ENCODE measurements at regions not wholly inside any gene's neighbourhood (a gene's known extent, or its start where the extent isn't known, plus 50 kb on each side); places are given as distances from the start of the nearest gene placed in this dataset.

- CTCF ChIA-PET = no interaction called here
- no peak overlapping the region for H3K4me2 ChIP-seq (ENCODE audit: low read length)
- no peaks in the 10 kb centered on the region for H3K79me2 ChIP-seq (ENCODE audit: low read length)
- intact Hi-C loops (cut with micrococcal nuclease) = no loop called here
- H3K9me2 ChIP-seq (replicated peaks; ENCODE audit: low read length) = no peaks in the 10 kb centered on the region
- no peak overlapping the region for H3K4me3 ChIP-seq (ENCODE audit: low read length)
- peak; percentile 9 for DNase-seq
- no peak for TF ChIP-seq EZH2 (IDR thresholded peaks at IDR 0.05; ENCODE audit: low read length, unreplicated experiment)
- TF ChIP-seq EZH2phosphoT487 (IDR thresholded peaks at IDR 0.05; ENCODE audit: borderline replicate concordance, low read length) = no peak
- TF ChIP-seq CTCF (conservative IDR thresholded peaks at IDR 0.05; ENCODE audit: low read depth, low read length) = no peak
- no peaks in the 10 kb centered on the region for H3K27me3 ChIP-seq (ENCODE audit: low read length)
- H3K9ac ChIP-seq (ENCODE audit: low read length) = no peak overlapping the region
- POLR2A ChIA-PET (ENCODE audit: unreplicated experiment) = no interaction called here
- no TSS peak for BruUV-seq (replicated peaks)
- no peak overlapping the region for H3K27ac ChIP-seq (ENCODE audit: low read length)
- ATAC-seq = no peak
- no peak overlapping the region for H2AFZ ChIP-seq (ENCODE audit: low read length)
- H4K20me1 ChIP-seq (ENCODE audit: low read length) = no peaks in the 10 kb centered on the region
- no peaks in the 10 kb centered on the region for H3F3A ChIP-seq (ENCODE audit: low read length, unreplicated experiment)
- H3K36me3 ChIP-seq (ENCODE audit: low read depth, low read length) = no peaks in the 10 kb centered on the region
- H3K9me3 ChIP-seq (ENCODE audit: low read length) = no peaks in the 10 kb centered on the region
- no peaks in the 10 kb centered on the region; the same call in 1 of the 2 replicates for H3K4me1 ChIP-seq (ENCODE audit: insufficient read depth, low read length)
Measured at GRCh38 chr16:73213732-73214455, 166.0 kb upstream of the ZFHX3 start.

DNA sequence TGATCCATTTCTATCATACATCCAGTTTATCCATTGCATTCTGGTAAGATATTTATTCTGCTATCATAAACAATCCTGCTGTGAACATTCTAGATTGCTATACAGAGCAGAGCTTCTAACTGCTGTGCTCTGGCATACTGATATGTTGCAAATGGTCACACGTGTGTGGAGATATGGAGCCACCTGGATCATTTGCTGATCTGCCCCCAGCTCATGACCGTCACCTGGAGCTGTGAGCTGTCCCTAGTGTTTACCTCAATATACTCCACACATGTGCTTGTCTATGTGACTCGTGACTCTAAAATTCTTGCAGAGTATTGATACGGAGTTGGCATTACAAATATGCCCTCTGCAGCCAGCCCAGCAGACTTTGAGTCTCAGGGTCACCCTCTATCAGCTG is 164.5 kb upstream of the ZFHX3 start:
- CTCF ChIA-PET = no interaction called here
- no peaks in the 10 kb centered on the region for H3K9me2 ChIP-seq (replicated peaks; ENCODE audit: low read length)
- no peak overlapping the region for H2AFZ ChIP-seq (ENCODE audit: low read length)
- no TSS peak for BruUV-seq (replicated peaks)
- no peaks in the 10 kb centered on the region; the same call in 1 of the 2 replicates for H3K4me1 ChIP-seq (ENCODE audit: insufficient read depth, low read length)
- DNase-seq = no peak
- intact Hi-C loops (cut with micrococcal nuclease) = no loop called here
- H3K9ac ChIP-seq (ENCODE audit: low read length) = no peak overlapping the region
- no peaks in the 10 kb centered on the region for H3K79me2 ChIP-seq (ENCODE audit: low read length)
- POLR2A ChIA-PET (ENCODE audit: unreplicated experiment) = no interaction called here
- no peak for ATAC-seq
- H3K36me3 ChIP-seq (ENCODE audit: low read depth, low read length) = no peaks in the 10 kb centered on the region
- H3K9me3 ChIP-seq (ENCODE audit: low read length) = no peaks in the 10 kb centered on the region
- no peaks in the 10 kb centered on the region for H3F3A ChIP-seq (ENCODE audit: low read length, unreplicated experiment)
- no peak for TF ChIP-seq EZH2phosphoT487 (IDR thresholded peaks at IDR 0.05; ENCODE audit: borderline replicate concordance, low read length)
- TF ChIP-seq EZH2 (IDR thresholded peaks at IDR 0.05; ENCODE audit: low read length, unreplicated experiment) = no peak
- no peak for TF ChIP-seq CTCF (conservative IDR thresholded peaks at IDR 0.05; ENCODE audit: low read depth, low read length)
- H3K27ac ChIP-seq (ENCODE audit: low read length) = no peak overlapping the region
- no peaks in the 10 kb centered on the region for H3K27me3 ChIP-seq (ENCODE audit: low read length)
- no peak overlapping the region for H3K4me2 ChIP-seq (ENCODE audit: low read length)
- H4K20me1 ChIP-seq (ENCODE audit: low read length) = no peaks in the 10 kb centered on the region
- no peak overlapping the region for H3K4me3 ChIP-seq (ENCODE audit: low read length)

DNA sequence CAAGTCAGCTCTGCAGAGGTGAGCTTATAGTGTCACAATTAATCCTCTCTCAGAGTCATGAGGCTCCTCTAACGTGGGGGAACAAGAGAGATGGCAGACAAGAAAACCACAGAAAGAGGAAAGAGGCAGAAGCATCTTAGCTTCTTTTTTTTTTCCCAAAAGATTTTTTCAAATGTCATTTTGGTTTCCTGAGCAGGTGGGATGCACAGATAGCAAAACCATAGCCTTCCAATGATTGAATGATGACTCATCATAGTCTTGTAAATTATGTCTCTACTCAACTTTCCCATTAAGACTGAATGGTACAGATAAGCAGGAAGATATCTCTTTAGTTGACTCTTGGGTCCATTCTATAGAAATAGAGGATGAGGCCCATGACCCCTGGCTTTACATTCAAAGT is 162.8 kb upstream of the ZFHX3 start:
- H3K36me3 ChIP-seq (ENCODE audit: low read depth, low read length) = no peaks in the 10 kb centered on the region
- H2AFZ ChIP-seq (ENCODE audit: low read length) = no peak overlapping the region
- H4K20me1 ChIP-seq (ENCODE audit: low read length) = no peaks in the 10 kb centered on the region
- H3K9ac ChIP-seq (ENCODE audit: low read length) = no peak overlapping the region
- H3K27ac ChIP-seq (ENCODE audit: low read length) = no peak overlapping the region
- no peak for DNase-seq
- ATAC-seq = no peak
- POLR2A ChIA-PET (ENCODE audit: unreplicated experiment) = no interaction called here
- H3K9me3 ChIP-seq (ENCODE audit: low read length) = no peaks in the 10 kb centered on the region
- CTCF ChIA-PET = no interaction called here
- no peaks in the 10 kb centered on the region for H3F3A ChIP-seq (ENCODE audit: low read length, unreplicated experiment)
- H3K79me2 ChIP-seq (ENCODE audit: low read length) = no peaks in the 10 kb centered on the region
- TF ChIP-seq EZH2phosphoT487 (IDR thresholded peaks at IDR 0.05; ENCODE audit: borderline replicate concordance, low read length) (no peak), CTCF (conservative IDR thresholded peaks at IDR 0.05; ENCODE audit: low read depth, low read length) (no peak), EZH2 (IDR thresholded peaks at IDR 0.05; ENCODE audit: low read length, unreplicated experiment) (no peak)
- H3K4me1 ChIP-seq (ENCODE audit: insufficient read depth, low read length) = no peaks in the 10 kb centered on the region; the same call in 1 of the 2 replicates
- no peak overlapping the region for H3K4me3 ChIP-seq (ENCODE audit: low read length)
- no TSS peak for BruUV-seq (replicated peaks)
- H3K27me3 ChIP-seq (ENCODE audit: low read length) = no peaks in the 10 kb centered on the region
- H3K4me2 ChIP-seq (ENCODE audit: low read length) = no peak overlapping the region
- no peaks in the 10 kb centered on the region for H3K9me2 ChIP-seq (replicated peaks; ENCODE audit: low read length)
- intact Hi-C loops (cut with micrococcal nuclease) = no loop called here

Data from PC-3 (cell line).